Activated CD4-positive, CD25-positive, alpha-beta regulatory T cell (primary cell): ENCODE measurements at regions not wholly inside any gene's neighbourhood (a gene's known extent, or its start where the extent isn't known, plus 50 kb on each side); places are given as distances from the start of the nearest gene placed in this dataset.
"Not testable (repeated sequence)": the region's sequence is repeated elsewhere in the genome, so short reads cannot be mapped to it uniquely, and the experiment has no call there.

Source experiments
- DNase-seq, 4 experiments: peaks; one replicate each; lab custom pipeline; 2025; lab: John Stamatoyannopoulos, UW

DNA sequence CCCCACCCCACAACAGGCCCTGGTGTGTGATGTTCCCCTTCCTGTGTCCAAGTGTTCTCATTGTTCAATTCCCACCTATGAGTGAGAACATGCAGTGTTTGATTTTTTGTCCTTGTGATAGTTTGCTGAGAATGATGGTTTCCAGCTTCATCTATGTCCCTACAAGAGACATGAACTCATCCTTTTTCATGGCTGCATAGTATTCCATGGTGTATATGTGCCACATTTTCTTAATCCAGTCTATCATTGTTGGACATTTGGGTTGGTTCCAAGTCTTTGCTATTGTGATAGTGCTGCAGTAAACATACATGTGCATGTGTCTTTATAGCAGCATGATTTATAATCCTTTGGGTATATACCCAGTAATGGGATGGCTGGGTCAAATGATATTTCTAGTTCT is 163.9 kb downstream of the PTPRU start:
- not testable (repeated sequence) for DNase-seq

- no peak for DNase-seq
These were observed 163.1 kb downstream of the PTPRU start for GRCh38 chr1:29399465-29399864.

GRCh38 chr1:29398431-29398830 is 162.1 kb downstream of the PTPRU start:
- no peak for DNase-seq

DNA sequence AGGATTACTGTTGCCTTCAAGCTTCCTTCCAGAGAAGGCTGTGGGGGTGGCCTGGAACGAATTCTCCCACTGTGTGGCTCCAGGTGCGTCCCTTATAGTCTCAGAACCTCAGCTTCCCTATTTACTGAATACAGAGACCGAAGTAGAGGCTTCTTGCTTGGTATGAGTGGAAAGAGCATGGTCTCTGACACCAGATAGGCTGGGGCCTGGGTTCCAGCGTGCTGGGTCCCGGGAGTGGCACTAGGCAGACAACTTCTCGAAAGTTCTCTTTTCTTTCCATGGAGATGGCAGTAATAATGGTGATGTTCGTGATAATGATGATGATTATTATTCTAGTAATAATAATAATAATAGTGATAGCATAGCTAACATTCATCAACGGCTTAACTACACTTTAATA is 161.7 kb downstream of the PTPRU start:
- no peak for DNase-seq

DNA sequence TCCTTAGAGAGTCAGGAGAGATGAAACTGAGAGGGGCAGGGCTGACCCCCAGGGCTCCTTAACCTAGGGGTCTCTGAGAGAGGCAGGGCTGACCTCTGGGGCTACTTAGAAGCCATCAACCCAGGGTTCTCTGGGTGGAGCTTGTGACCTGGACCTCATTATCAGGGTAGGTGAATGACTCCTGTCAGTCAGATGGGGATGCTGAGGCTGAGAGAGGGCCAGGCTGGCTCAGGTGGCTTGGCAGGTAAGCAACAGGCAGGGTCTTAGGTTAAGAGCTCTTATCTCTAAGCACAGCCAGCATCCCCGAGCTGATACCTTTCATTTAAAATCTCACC is 160.9 kb downstream of the PTPRU start:
- no peak for DNase-seq

- DNase-seq = no peak
These were observed 160.3 kb downstream of the PTPRU start for GRCh38 chr1:29396438-29397255.

GRCh38 chr1:29395736-29396437 is 159.6 kb downstream of the PTPRU start:
- DNase-seq = no peak

GRCh38 chr1:29394521-29395225 is 158.4 kb downstream of the PTPRU start:
- no peak for DNase-seq

DNA sequence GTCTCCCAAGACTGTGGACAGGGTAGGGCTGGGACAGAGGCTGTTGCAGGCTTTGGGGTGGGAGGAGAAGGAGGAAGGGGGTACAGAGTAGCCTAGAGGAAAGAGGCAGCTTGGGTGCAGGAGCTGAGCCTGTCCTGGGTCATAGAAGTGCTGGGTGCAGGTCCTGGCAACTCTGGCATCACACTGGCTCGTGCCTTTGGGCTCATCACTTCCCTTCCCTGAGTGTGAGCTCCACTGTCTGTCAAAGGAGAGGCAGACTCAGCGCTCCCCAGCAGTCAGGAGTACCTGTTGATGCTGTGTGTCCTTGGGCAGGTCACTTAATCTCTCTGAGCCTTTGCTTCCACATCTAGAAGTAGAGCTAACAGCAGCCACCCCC is 157.1 kb downstream of the PTPRU start:
- DNase-seq = no peak

- DNase-seq = no peak
These were observed 156.4 kb downstream of the PTPRU start for GRCh38 chr1:29392486-29393450.

GRCh38 chr1:29392036-29392435 is 155.7 kb downstream of the PTPRU start:
- DNase-seq = no peak

GRCh38 chr1:29391362-29391880 is 155.1 kb downstream of the PTPRU start:
- no peak for DNase-seq

- no peak for DNase-seq
These were observed 154.4 kb downstream of the PTPRU start for GRCh38 chr1:29390491-29391361.

- no peak for DNase-seq
These were observed 153.8 kb downstream of the PTPRU start for GRCh38 chr1:29390075-29390474.

GRCh38 chr1:29389533-29390041 is 153.3 kb downstream of the PTPRU start:
- no peak for DNase-seq

DNA sequence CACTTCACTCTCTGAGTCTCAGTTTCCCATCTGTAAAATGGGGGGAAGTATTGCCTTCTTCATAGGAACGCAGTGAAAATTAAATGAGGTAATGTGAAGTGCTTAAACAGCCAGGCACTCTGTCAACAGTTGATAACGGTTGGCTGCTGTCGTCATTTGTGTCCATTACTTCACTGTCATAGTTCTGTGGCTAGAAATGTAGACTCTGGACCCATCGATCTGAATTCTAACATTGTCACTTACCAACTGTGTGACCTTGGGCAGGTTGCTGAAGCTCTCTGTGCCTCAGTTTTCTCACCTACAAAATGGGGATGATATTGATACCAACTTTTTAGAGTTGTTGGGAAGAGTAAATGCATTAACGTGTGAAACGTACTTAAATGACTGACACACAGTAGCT is 152.6 kb downstream of the PTPRU start:
- no peak for DNase-seq

DNA sequence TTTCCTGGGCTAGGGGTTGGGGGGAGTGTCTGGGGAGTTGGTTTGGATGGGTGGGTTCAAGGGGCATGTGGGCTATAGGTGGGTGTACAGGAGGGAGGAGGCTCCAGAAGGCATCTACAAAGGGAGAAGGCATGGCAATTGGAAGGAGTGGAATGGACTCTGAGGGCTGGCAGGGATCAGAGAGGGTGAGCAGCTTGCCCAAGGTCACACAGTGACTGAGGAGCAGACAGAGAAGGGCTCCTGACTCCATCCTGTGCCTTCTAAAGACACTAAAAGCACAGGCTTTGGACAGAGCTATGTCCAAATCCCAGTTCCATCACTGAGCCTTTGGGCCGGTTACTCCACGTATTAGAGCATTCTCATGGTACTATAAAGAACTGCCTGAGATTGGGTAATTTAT is 151.8 kb downstream of the PTPRU start:
- DNase-seq = no peak

DNA sequence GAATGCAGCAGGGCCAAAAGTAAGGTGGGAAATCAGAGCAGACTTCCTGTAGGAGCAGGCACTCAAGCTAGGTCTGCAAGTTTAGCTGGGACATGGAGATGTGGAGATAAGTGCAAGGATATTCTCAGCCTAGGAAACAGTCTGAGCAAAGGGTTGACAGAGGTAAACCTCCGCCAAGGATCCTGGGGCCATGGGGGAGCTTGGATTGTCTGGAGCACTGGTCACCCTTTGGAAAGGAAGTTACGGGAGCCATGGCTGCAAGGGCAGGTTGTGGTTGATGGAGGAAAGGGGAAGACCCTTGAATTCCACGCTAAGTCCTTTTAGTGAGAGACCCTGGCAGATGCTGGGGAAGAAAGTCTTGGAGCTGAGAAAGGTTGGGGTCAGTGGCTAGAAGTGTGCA is 150.9 kb downstream of the PTPRU start:
- no peak for DNase-seq

DNA sequence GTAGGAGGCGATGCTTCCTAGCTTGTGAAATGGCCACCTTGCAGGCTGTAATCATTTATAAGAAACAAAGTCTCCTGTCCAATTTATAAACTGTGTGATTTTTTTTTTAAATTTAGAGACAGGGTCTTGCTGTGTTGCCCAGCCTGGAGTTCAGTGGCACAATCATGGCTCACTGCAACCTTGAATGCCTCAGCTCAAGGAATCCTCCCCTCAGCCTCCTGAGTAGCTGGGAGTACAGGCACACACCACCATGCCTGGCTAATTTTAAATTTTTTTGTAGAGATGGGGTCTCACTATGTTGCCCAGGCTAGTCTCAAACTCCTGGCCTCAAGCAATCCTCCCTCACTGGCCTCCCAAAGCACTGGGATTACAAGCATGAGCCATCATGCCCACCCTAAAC is 150.1 kb downstream of the PTPRU start:
- not testable (repeated sequence) for DNase-seq

GRCh38 chr1:29385966-29386365 is 149.6 kb downstream of the PTPRU start:
- no peak for DNase-seq
